NT2/D1 (cell line): ENCODE measurements at regions not wholly inside any gene's neighbourhood (a gene's known extent, or its start where the extent isn't known, plus 50 kb on each side); places are given as distances from the start of the nearest gene placed in this dataset.

Experiments
- DNase-seq: peaks from one replicate; pipeline ENCODE4 v3.0.0-alpha.2; 2011; ENCODE audit warnings: low read depth, low spot score
- H3K27me3 ChIP-seq: 2 replicates; pipeline ENCODE4 v1.6.0; 2011; ENCODE audit warnings: mild to moderate bottlenecking; ENCODE audit not compliant: insufficient read length, insufficient read depth
- H3K36me3 ChIP-seq: 2 replicates; pipeline ENCODE4 v1.6.1; 2011; ENCODE audit warnings: mild to moderate bottlenecking, low read length, mixed read lengths; ENCODE audit not compliant: insufficient read depth, insufficient read length
- H3K4me1 ChIP-seq: 2 replicates; pipeline ENCODE4 v1.5.1; 2011; ENCODE audit not compliant: insufficient read depth, insufficient read length
- H3K4me3 ChIP-seq: 2 replicates; pipeline ENCODE4 v1.5.1; 2011; ENCODE audit warnings: low read depth; ENCODE audit not compliant: insufficient read length
- H3K9ac ChIP-seq: 2 replicates; pipeline ENCODE4 v1.6.0; 2011; ENCODE audit warnings: low read depth; ENCODE audit not compliant: insufficient read length
- H3K9me3 ChIP-seq: 2 replicates; pipeline ENCODE4 v1.5.1; 2011; ENCODE audit warnings: mild to moderate bottlenecking, low read length; ENCODE audit not compliant: insufficient read depth
- SUZ12 ChIP-seq: IDR thresholded peaks from 2 replicates; pipeline ENCODE4 v1.6.1; 2011; ENCODE audit not compliant: insufficient read length, insufficient read depth; ENCODE audit errors: extremely low read depth
- YY1 ChIP-seq: IDR thresholded peaks from 2 replicates; pipeline ENCODE4 v1.6.1; 2011; ENCODE audit not compliant: insufficient read length, insufficient read depth
- ZNF274 ChIP-seq: IDR thresholded peaks from 2 replicates; pipeline ENCODE4 v1.6.1; 2011; ENCODE audit warnings: mild to moderate bottlenecking, low read depth, low read length

DNA sequence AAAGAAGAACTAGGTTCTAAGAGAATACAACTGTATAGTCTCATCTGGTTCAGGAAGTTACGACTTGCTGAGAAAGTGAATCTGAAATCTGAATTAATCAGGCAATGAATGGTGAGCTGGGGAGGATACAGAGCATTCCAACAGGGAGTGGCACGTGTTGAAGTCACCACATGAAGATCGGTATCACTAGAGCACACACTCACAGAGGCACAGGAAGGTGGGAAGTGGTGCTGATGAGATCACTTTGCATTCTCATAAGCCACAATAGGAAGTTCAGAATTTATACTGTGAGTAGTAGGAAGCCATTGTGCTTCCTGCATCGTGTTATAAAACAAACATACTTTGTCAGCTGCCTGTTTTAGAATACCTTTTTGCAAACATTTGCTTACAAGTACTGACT lies 615.0 kb upstream of the DDX18 start:
- Histone ChIP-seq H3K4me1 (no peaks in the 10 kb centered on the region), H3K9ac (no peak overlapping the region), H3K36me3 (no peaks in the 10 kb centered on the region), H3K27me3 (no peaks in the 10 kb centered on the region), H3K4me3 (no peak overlapping the region), H3K9me3 (no peaks in the 10 kb centered on the region)
- no peak for DNase-seq
- TF ChIP-seq SUZ12 (no peak), ZNF274 (no peak), YY1 (no peak)

DNA sequence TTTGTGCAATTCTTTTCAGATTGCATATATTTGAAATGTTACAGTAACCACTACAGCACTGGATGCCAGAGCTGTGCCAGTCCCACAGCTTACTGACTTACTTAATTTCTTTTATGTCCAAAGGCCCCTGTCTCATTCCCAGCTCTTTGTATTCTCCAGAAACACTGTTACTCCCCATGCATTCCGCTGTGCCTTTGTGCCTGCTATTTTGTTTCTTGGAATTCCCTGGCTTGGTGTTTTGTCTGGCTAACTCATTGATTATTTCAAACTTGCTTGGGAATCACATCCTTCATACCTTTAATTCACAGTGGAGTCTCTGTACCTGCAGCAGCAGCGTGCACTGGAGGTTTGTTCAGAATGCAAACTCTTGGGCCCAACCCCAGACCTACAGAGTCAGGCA lies 601.9 kb upstream of the DDX18 start:
- TF ChIP-seq YY1 (no peak), SUZ12 (no peak), ZNF274 (no peak)

DNA sequence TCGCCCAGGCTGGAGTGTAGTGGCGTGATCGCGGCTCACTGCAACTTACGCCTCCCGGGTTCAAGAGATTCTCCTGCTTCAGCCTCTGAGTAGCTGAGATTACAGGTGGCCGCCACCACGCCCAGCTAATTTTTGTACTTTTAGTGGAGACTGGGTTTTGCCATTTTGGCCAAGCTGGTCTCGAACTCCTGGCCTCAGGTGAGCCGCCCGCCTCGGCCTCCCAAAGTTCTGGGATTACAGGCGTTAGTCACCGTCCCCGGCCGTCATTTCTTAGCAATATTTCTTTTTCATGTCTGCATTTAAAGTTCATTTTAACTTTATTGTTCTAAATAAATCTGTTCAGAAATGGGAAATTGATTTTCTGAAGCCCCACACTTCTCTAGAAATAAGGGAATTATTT lies 597.3 kb upstream of the DDX18 start:
- DNase-seq: no peak
- no peak for TF ChIP-seq YY1
- no peak for TF ChIP-seq SUZ12
- TF ChIP-seq ZNF274: no peak
- H3K4me3 ChIP-seq: no peak overlapping the region

More for the DNA sequence above, 601.9 kb upstream of the DDX18 start:
- Histone ChIP-seq H3K4me3 (no peak overlapping the region), H3K4me1 (no peaks in the 10 kb centered on the region), H3K9me3 (no peaks in the 10 kb centered on the region), H3K36me3 (no peaks in the 10 kb centered on the region), H3K9ac (no peak overlapping the region), H3K27me3 (no peaks in the 10 kb centered on the region)
- DNase-seq: no peak

DNA sequence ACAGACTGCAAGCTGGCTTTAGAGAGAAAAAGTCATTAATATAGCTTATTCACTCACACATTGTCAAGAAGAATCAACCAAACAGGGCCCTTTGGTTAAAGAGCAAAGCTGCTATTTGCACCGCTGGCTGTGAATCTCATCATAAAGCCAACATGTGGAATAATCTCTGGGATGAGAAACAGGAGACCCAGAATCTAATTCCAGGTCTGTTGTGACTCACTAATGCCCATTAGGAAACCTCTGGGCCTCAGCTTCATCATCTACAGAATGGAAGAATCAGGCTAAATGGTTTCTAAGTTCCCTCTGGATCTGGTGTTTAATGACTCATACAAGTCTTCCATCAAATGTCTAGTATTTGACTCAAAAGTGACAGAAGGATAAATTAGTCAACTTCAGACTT lies 591.7 kb upstream of the DDX18 start:
- H3K36me3 ChIP-seq: no peaks in the 10 kb centered on the region
- H3K9me3 ChIP-seq: no peaks in the 10 kb centered on the region
- no peak for DNase-seq
- no peaks in the 10 kb centered on the region for H3K27me3 ChIP-seq
- no peak overlapping the region for H3K9ac ChIP-seq
- H3K4me1 ChIP-seq: no peaks in the 10 kb centered on the region
- H3K4me3 ChIP-seq: no peak overlapping the region
- no peak for TF ChIP-seq ZNF274
- no peak for TF ChIP-seq SUZ12
- no peak for TF ChIP-seq YY1

More for the DNA sequence above, 597.3 kb upstream of the DDX18 start:
- Histone ChIP-seq H3K9ac (no peak overlapping the region), H3K36me3 (no peaks in the 10 kb centered on the region), H3K4me1 (no peaks in the 10 kb centered on the region), H3K9me3 (no peaks in the 10 kb centered on the region), H3K27me3 (no peaks in the 10 kb centered on the region)

DNA sequence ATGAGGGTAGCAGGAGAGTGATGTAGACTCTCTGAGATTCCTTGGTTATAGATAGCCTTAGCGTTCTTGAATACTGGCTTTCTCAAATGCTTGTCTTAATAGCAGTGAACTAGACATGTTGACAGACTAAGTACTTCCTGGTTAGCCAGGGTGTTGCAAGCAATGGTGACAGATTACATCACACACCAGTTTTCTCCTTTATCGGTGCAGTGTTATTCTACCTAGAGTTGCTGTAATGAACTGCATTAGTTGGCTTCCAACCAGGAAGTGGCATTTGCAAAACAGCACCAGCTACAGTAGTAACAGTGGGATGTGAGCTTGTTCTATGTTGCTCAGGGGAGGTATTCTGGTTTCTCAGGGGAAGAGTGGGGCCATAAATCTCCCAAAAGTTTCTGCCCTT lies 582.2 kb upstream of the DDX18 start:
- no peaks in the 10 kb centered on the region for H3K36me3 ChIP-seq
- no peak overlapping the region for H3K9ac ChIP-seq
- 0 out of 2 replicates have a peak, but pooled peaks cover 5% of the 10 kb centered on the region for H3K9me3 ChIP-seq
- no peak overlapping the region for H3K4me3 ChIP-seq
- no peaks in the 10 kb centered on the region for H3K4me1 ChIP-seq
- no peak for TF ChIP-seq YY1
- no peak for TF ChIP-seq ZNF274
- no peak for TF ChIP-seq SUZ12
- no peak for DNase-seq
- no peaks in the 10 kb centered on the region for H3K27me3 ChIP-seq

DNA sequence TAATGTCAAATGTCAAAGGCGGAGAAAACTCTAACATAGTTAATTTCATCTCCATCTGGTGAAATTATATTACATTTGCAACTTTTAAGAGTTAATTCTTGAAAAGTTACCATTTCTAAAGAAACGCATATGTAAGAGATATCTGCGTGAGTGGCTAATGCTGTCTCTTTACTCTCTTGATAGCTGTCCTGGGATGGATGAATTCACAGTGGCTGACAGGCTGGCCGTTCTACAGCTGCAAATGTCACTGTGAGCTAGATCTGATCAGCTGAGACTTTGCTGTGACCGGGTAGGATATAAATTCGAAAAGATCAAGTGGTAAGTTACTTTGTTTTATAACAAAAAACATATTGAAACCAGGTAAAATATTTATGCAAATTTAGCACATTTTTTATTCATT lies 557.1 kb upstream of the DDX18 start:
- H3K27me3 ChIP-seq: no peaks in the 10 kb centered on the region
- TF ChIP-seq SUZ12 (no peak), YY1 (no peak), ZNF274 (no peak)
- no peak for DNase-seq
- H3K4me1 ChIP-seq: no peaks in the 10 kb centered on the region
- H3K36me3 ChIP-seq: no peaks in the 10 kb centered on the region
- no peak overlapping the region for H3K4me3 ChIP-seq
- no peak overlapping the region for H3K9ac ChIP-seq
- H3K9me3 ChIP-seq: peaks cover 11% of the 10 kb centered on the region

DNA sequence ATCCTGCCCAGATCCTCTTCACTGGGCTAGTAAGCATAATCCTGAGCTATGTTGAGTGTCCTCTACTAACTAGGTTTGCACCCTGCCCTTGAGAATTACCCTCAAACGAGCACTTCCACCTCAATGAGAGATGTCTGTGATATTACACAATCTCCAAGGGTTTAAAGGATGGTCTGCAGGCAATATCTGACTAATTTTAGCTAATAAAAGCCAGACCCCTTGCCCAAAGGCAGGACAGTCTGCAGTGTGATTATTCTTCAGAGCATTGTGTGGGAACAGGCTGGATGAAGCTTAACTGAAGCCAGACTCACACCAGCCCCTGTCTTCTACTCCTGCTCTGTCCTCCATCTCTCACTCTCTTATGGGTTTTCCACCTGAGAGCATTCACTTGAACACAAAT lies 544.9 kb upstream of the DDX18 start:
- H3K36me3 ChIP-seq: no peaks in the 10 kb centered on the region
- TF ChIP-seq ZNF274: no peak
- no peak for TF ChIP-seq SUZ12
- TF ChIP-seq YY1: no peak
- H3K4me3 ChIP-seq: no peak overlapping the region
- no peaks in the 10 kb centered on the region; the same call in 1 of the 2 replicates for H3K9me3 ChIP-seq
- H3K9ac ChIP-seq: no peak overlapping the region
- no peaks in the 10 kb centered on the region for H3K4me1 ChIP-seq
- no peaks in the 10 kb centered on the region for H3K27me3 ChIP-seq
- DNase-seq: no peak

DNA sequence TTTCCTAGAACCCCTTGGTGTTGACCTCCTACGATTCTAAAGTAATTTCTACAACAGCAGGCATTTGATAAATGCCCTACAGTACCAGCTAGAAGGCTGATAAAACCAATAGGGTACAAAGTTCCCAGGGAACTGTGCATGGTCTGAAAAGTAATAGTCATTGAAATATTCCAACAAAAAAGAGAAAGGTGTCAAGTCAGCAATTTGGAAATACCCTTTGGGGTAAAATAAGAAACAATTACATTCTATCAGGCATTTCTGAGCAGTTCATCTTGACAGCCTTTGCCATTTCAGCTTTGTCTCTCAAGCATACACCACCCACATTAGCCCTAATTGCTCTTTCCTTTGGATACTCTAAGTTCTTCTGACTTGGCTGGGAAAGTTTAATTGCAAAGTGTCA lies 542.9 kb upstream of the DDX18 start:
- DNase-seq: no peak

More for the DNA sequence above, 542.9 kb upstream of the DDX18 start:
- H3K9me3 ChIP-seq: peaks cover 11% of the 10 kb centered on the region
- H3K27me3 ChIP-seq: no peaks in the 10 kb centered on the region
- H3K4me3 ChIP-seq: no peak overlapping the region
- no peaks in the 10 kb centered on the region for H3K4me1 ChIP-seq
- no peak for TF ChIP-seq SUZ12
- TF ChIP-seq YY1: no peak
- no peak for TF ChIP-seq ZNF274
- no peaks in the 10 kb centered on the region for H3K36me3 ChIP-seq
- no peak overlapping the region for H3K9ac ChIP-seq
